Left colon (tissue), 2 donors: ENCODE measurements at regions not wholly inside any gene's neighbourhood (a gene's known extent, or its start where the extent isn't known, plus 50 kb on each side); places are given as distances from the start of the nearest gene placed in this dataset.

Source experiments
- ATAC-seq: fragments of 200-7000 bp; cut with Tn5 transposase; one replicate; pipeline ENCODE4 v1.9.1; 2020; ENCODE audit warnings: mild to moderate bottlenecking, moderate library complexity
- DNase-seq, 2 donors: peaks; one replicate each; pipeline ENCODE4 v3.0.0-alpha.2; 2020
- intact Hi-C, 2 donors: fragments of 100-400 bp; cut with DNase I in 1 of 2; cut with micrococcal nuclease in 1 of 2; formaldehyde crosslinking; loops; one replicate each; pipeline versions ENCODE4 v1.11.2 to v1.14.0; 2022; cut with DNase I, micrococcal nuclease
- donor health status: DM: no; HTN: no; CAD: no.
- donor health status: DM: yes; HTN: yes; CAD: no.

DNA sequence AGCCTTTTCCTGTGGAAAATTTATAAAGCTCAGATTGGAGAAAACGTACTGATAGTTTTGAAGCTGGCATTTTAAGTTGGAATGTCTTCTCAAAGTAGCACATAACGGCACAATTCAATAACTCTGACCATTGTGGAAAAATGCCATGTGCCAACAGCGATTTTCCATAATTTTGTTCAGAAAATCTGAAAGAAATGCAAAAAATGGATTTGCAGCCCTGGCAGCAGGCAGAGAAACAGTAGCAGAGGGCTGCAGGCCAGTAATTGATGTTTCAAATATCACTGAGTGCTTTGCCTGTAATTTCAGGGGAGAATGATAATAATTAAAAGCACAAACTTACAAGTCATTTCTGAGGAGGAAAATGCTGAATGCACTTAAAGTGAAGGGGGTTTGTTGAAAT is 507.4 kb downstream of the MAFB start:
- intact Hi-C loops = no loop called here
- no peak for ATAC-seq
- no peak for DNase-seq

DNA sequence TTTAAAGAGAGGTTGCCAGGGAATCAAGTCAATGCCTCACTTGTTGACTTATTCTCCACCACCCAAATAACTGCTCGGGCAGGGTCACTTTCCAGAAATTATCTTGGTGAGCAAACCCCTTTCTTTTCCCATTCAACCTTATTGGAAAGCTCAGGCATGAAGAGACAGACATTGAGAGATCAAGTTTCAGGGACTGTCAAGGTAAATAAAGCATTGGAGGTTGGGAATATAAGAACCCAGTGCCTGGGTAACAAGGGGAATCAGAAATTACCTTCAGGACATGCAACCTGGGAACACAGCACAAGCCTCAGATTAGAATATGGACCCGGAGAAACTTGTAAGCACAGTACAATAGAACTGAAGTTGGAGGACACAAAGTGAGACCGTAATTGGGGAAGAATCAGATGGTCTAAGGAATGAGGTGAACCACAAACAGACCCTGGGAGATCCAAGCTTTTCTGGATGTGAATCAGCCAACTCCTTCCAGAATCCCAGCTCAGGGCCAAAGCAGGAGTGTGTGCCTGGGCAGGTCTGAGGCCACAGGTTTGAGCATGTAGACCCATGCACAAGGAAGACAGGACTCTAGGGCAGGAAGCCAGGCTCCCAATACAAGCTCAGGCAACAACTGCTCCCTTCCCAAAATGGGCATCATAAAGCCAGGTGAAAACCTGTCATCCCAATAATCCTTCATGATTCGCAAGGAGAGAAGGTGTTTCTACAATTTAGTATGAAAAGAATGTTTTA is 512.8 kb downstream of the MAFB start:
- no peak for ATAC-seq
- intact Hi-C loops = no loop called here
- no peak for DNase-seq

DNA sequence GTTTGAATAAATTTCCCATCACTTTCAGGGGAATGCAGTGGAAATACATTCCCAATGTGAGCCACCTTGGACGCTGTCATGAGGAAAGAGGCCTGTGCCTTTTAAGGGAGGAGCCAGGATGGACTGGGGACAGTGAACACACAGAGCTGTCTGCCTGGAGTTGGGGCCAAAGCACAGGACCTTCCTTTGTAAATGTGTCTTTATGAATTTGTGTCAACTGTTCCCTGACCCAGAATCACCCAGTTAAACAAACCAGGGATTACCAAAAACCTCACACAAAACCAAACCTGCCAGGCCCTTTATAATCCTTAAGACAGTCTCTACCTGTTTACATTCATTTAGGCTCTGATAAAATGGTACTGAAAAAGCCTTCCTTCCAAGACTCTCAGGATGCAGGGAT is 513.7 kb downstream of the MAFB start:
- ATAC-seq (no peak), DNase-seq (no peak)
- intact Hi-C loops = no loop called here

DNA sequence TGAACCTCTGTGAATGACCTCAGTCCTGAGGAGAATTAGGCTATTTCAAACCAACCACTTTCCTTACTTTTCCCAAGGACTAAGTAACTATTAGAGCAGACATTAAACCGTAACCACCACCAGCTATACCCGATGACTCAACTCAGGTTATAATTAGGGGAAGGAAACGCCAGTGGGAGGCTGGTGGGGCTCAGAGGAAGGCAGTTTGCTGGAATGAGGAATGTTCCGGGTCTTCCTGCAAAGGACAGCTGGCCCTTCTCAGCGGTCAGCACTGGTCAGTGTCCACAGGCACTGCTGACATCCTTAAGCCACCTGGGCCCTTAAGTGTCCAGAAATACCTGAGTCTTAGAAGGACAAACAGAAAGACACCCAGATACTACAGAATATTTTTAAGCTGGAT is 515.2 kb downstream of the MAFB start:
- ATAC-seq = no peak
- intact Hi-C loops = no loop called here

DNA sequence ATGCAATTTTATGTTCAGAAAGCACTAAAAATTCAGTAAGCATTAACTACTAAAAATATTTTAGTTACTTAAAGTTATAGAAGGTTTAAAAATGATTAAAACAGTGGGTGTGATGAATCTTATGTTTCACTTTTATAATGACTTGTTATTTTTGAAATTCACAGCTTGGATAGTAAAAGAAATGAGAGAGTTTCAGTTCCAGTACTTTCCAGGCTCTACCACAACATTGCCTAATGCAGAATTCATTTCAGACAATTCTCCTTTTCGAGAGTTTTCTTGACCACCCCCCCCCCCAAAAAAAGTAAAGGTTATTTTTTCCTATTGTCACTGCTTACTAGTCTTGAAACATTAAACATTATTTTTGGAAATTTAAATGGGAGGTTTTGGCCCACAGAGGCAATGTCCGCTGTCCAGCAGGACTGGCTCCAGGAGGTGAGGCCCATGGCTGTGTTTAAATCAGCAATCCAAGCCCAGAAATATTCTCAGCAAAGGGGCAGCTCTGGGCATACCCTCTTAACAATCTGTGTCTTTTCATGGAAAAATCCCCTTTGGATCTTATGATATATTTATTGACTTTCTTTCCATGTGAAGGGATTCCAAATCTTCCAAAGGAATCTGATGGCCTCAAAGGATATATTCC is 519.9 kb downstream of the MAFB start:
- no peak for DNase-seq
- ATAC-seq = no peak
- intact Hi-C loops = no loop called here

More for the DNA sequence above, 515.2 kb downstream of the MAFB start:
- no peak for DNase-seq

DNA sequence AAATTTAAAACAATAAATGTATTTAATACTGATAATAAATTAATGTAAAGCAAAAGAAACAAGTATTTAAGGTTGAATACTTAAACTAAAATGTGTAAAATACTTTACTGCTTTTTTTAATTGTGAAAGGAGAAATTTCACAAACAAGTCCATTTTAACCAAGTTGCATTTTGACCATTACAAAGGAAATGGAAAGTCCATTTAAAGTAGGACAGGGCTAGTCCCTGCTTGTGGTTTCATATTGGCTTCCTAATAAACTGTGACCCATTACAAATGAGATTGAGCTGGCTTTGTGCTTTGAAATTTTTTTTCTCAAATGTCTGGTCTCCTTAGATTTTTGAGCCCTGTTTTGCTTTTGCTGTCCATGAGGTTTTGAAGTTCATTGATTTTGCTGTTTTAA is 527.6 kb downstream of the MAFB start:
- intact Hi-C loops = no loop called here

DNA sequence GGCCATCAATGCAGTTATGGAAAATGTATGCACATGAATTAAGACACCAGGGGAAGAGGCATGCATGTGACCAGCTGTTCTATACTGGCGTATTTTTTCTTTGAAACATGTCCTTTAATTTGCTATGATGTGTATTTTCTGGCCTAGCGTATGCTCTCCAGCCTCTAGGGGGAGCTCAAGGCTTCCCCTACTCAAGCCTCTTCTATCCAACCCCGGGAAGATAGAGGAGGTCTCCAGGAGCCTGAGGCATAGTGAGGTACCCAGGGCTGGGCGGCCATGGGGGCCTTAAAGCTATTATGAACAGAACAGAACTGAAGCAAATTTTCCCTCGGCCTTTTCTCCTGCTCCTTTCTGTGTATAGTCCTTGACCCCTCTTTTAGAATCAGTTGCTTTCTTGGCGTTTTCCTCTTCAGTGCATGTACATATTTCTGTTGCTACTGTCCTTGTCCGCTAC is 528.9 kb downstream of the MAFB start:
- intact Hi-C loops = no loop called here
- DNase-seq (peak in 1 of 2 donors; percentile 46), ATAC-seq (peak; percentile 64)

More for the DNA sequence above, 527.6 kb downstream of the MAFB start:
- DNase-seq = no peak
- ATAC-seq = no peak

DNA sequence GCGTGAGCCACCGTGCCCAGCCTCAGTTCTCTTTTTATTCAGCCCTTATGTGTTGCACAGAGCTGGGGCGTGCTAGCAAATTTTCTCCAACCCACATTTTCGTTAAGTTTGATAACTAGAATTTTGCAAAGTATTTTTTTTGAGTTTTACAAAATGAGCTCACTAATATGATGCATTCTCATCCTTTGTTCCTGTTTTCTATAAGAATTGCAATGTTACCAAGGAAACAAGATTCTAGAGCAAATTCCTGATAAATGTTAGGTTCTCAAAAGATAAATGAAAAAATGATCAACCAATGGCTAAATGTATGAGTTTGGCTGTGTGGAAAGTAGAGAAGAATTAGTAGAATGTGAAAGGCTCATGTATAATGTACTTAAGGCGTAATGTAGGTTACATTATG is 529.8 kb downstream of the MAFB start:
- intact Hi-C loops = no loop called here
- ATAC-seq = no peak

DNA sequence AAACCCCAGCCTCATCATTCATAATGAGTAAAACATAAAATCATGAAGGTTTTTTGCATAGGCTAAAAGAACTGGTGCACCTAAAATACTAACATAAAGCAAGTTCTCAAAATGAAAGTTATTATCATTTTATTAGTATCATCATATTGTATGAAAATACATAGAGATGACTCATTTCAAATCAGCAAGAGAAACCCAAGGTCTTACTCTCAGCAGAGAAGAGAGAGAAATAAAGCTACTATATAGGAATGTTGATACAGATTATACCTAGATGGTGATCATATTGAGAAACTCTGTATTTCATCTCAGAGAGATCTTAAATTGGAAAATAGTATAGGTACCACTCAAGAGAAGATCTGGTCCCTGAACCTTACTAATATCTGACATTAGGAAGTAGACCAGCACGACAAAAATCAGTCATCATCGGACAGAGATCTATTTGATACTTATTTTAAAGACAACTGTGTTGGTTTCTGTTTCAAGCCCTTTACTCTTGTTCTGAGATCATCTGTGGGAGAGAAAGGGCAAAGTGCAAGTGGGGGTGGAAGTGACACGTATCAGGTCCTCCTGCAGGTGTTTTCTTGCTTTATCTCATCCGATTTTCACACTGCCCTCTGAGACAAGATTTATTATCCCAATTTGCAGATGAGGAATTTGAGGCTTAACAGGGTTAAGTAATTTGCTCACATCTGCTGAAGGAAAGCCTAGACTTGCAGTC is 532.3 kb downstream of the MAFB start:
- ATAC-seq = no peak
- no peak for DNase-seq
- intact Hi-C loops = no loop called here

More for the DNA sequence above, 529.8 kb downstream of the MAFB start:
- no peak for DNase-seq

DNA sequence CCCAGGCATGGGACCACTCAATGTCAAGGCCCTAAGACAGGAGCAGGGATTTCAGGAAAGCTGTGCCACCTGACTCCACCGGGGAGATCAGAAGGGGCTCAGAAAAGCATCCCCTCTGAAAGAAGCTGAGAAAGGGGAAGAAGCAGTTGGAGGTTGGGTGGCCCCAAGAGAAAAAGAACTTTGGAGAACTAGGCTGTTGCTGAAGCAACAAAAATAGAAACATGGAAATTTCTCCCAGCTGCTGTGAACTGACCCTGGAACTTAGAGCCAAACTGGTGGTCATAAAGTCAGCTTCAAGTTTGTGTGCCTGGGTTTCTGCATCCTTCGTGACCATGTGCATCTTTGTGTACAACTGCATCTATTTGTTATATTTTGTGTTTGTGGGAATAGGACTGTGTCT is 534.5 kb downstream of the MAFB start:
- intact Hi-C loops = no loop called here
- no peak for ATAC-seq
- DNase-seq = no peak

DNA sequence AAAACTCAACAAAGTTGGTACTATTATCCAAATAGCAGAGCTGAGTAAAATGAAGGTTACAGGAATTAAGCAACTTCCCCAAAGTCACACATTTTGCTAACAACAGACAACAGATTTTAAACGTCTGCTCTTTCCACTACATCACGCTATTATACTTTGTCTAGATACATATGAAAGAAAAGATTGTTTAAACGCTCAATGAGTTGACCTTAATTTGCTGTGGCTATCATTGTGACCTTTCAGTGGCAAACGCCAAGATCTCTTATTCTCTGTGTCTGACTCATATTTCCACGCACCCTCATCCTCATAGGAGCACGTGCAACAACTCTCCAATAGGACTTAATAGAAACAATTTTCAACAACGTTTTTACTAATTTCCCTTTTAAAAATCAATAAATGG is 540.1 kb downstream of the MAFB start:
- no peak for DNase-seq
- intact Hi-C loops = no loop called here
- ATAC-seq = no peak

DNA sequence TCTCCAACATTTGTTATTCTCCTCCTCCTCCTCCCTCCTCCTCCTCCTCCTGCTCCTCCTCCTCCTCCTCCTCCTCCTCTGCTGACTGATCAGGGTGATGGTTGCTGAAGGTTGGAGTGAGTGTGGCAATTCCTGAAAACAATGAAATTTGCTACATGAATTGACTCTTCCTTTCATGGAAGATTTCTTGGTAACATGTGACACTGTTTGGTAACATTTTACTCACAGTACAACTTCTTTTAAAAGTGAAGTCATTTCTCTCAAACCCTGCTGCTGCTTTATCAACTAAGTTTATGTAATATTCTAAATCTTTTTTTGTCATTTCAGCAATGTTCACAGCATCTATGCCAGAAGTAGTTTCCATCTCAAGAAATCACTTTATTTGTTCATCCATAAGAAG is 543.0 kb downstream of the MAFB start:
- ATAC-seq (no peak), DNase-seq (no peak)
- intact Hi-C loops = no loop called here

DNA sequence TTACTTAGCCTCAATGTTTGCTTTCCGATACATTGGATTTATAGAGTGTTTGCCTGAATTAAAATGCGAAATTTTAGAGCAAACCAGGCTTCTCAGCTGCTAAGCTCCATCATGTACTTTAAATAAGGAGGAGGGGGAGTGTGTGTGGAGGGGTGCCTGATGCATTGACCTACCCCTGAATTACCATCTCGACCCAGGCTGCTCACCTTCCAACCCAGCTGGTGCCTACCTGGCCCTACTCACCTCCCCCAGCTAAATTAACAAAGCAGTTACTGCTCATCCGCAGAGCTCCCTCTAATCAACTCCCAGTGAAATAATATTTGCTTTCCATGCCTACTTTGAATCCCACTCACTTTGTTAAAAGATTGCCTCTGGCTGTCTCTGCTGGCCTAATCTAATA is 544.5 kb downstream of the MAFB start:
- intact Hi-C loops = no loop called here
- DNase-seq = no peak
- no peak for ATAC-seq

DNA sequence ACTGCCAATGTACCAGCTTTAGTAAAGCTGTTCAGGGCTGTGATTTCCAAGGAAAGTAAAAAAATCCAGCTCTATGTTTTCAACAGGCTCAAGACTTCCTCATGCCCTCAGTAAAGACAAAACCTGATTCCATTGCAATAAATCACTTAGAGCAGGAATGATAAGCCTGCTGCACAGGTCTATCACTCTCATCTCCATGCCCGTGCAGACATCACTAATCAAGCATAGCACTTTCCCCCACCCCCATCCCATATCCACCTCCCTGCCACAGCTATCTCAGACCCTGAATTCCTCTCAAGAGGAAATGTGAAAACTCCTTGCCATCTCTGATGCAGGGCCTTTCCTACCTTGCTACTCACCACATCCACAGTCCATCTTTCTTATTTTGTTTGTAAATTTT is 554.9 kb downstream of the MAFB start:
- DNase-seq = no peak
- ATAC-seq = no peak
- intact Hi-C loops = no loop called here

DNA sequence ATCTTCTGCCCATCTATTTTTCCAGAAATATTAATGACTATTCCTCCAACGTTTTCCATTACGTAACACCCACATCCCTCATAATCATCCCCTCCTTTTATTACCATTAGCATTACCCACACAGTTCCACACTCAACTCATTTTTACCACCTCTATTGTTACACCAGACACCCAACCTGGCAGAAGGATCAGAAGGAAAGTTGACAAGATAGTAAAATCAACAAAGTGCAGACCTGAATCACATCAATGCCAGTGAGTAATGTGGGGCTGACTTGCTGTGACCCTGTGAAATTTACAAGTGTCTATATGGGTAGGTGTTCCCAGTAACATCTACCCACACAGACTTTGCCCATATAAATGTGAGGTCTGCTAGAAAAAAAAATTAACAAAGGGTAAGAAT is 568.2 kb downstream of the MAFB start:
- ATAC-seq (no peak), DNase-seq (no peak)
- intact Hi-C loops = no loop called here

DNA sequence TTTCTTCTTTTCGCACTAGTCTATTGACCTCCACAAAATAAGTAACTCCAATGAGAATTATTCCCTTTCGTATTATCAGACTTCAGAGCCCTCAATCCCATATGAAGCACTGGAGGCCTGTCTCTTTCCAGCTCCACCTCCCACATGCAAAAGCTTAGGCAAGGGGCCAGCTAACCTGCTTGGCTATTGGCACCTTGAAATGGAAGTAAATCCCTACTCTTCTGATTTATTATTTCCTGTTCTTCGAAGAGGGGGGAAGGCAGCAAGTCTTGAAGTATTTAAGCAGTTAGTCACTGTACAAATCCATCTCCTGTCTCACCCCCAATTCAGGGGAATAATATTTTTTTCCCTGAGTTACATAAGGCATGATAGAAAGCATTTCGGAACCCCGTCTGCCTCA is 577.8 kb downstream of the MAFB start:
- no peak for ATAC-seq
- intact Hi-C loops = no loop called here

DNA sequence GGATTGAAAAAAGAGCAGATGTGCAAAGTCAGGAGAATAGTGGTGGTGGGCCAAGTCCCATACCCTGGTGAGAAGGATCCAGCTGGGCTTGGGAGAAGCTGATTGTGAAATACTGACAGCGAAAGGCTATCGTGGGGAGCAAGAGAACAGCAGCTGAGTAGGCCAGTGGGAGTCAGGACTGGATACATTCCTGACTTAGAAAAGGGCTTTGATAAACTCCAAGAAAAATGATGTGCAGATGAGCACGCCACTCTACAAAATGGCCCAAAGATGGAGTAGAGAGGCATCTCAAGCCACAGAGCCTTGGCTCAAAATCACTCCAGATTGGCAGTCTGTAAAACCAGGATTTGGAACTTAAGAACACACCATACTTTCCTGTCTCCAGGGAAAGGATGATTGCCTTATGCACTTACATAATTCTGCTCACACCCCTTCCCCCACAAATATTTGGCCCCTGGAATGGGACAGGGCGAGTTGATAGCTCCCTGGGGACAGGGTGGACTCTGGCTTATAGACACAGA is 578.7 kb downstream of the MAFB start:
- intact Hi-C loops = no loop called here
- no peak for ATAC-seq
- no peak for DNase-seq

More for the DNA sequence above, 577.8 kb downstream of the MAFB start:
- DNase-seq = no peak

DNA sequence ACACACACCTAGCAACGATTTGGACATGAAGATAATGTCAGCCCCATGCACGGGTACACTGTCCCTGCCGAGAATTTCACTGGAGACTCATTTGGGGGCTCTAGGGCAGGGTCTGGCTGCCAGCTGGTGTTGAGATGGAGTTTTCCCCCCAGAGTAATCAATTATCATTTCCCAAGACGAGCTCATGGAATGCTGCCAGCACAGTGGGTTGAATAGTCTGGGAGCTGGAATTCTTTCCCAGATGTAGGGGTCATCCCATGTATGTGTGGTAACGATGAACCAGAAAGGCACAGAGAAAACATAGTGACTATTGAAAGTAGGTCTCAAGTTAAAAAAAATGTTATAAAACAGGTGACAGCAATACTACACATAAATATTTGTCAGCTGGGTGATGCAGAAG is 579.9 kb downstream of the MAFB start:
- DNase-seq (no peak), ATAC-seq (no peak)
- intact Hi-C loops = no loop called here

DNA sequence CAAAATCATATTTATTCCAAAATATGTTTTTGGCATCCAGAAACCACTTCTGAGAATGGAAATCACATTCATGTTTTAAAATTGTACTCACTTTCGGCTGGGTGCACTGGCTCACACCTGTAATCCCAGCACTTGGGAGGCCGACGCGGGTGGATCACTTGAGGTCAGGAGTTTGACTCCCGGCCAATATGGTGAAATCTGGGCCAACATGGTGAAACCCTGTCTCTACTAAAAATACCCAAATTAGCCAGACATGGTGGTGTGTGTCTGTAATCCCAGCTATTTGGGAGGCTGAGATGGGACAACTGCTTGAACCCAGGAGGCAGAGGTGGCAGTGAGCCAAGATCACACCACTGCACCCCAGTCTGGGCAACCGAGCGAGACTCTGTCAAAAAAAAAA is 580.7 kb downstream of the MAFB start:
- ATAC-seq (no peak), DNase-seq (no peak)
- intact Hi-C loops = no loop called here

DNA sequence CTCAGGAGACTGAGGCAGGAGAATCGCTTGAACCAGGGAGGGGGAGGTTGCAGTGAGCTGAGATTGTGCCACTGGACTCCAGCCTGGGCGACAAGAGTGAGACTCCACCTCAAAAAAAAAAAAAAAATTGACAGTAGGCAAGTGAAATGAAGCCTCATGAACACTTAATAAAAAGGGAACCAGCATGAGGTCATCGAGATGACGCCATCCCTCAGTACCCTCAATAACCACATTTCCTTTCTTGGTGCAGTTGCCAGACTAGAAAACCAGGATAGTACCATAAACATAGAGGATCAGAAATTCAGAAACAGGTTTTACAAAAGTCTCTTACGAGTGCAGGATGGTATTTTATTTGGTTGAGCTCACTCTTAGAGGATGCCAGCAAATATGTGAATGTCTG is 584.1 kb downstream of the MAFB start:
- intact Hi-C loops = no loop called here
- ATAC-seq = no peak

More for the DNA sequence above, 584.1 kb downstream of the MAFB start:
- no peak for DNase-seq
